Type B pancreatic cell (in vitro differentiated cells): ENCODE measurements at regions not wholly inside any gene's neighbourhood (a gene's known extent, or its start where the extent isn't known, plus 50 kb on each side); places are given as distances from the start of the nearest gene placed in this dataset.

Experiments used
- DNase-seq: peaks from one replicate; pipeline ENCODE4 v3.0.0; 2021; ENCODE audit warnings: mixed read lengths; ENCODE audit not compliant: unreplicated experiment; ENCODE audit errors: extremely low spot score
- H3K27ac Mint-ChIP-seq: 2 replicates; pipeline ENCODE4 v1.8.0; 2021; ENCODE audit warnings: mild to moderate bottlenecking, mixed read lengths
- H3K27me3 Mint-ChIP-seq: 2 replicates; pipeline ENCODE4 v1.8.0; 2021; ENCODE audit warnings: mixed read lengths
- H3K36me3 Mint-ChIP-seq: 2 replicates; pipeline ENCODE4 v1.8.0; 2021; ENCODE audit warnings: mixed read lengths
- H3K4me1 Mint-ChIP-seq: one replicate; pipeline ENCODE4 v1.8.0; 2021; ENCODE audit warnings: mixed read lengths; ENCODE audit not compliant: unreplicated experiment
- H3K4me3 Mint-ChIP-seq: 2 replicates; pipeline ENCODE4 v1.8.0; 2021; ENCODE audit warnings: mild to moderate bottlenecking, mixed read lengths
- H3K9me3 Mint-ChIP-seq: 2 replicates; pipeline ENCODE4 v1.8.0; 2021; ENCODE audit warnings: mixed read lengths
- TF ChIP-seq, protein P1 (sequence below): fragments of 200-600 bp; sonication (generic); conservative IDR thresholded peaks from 2 replicates; pipeline ENCODE4 v1.5.0; 2021; ENCODE audit warnings: antibody characterized with exemption, mild to moderate bottlenecking

DNA sequence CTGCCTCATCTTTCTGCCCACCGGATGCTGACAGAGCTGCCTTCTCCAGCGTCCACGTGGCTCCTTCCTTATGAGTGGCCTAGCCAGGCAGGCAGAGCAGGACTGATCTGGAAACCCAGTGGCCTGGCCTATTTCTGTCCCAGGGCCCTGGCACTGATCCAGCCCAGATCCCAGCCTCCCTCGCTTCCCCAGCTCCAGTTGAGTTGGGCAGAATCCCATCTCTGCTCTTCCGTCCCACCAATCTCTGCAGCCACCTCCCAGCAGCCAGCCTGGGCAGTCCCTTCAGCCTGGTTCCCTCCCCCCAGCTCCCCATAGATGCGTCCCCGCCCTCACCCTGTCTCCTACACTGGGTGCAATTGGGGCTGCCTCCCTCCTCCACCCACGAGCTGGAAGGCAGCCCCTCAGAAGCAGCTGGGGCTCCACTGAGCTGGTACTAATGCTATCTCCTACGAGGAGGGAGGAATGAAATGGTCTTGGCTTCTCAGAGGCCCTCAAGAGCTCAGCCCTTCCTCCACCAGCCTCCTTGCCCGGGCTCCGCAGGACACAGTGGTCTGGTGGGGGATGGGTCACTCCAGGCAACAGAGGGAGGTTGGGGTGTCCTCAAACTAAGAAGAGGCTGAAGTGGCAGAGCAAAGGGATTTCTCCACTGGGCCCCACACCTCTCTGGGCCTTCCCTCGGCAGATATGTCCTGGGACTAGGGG lies 94.2 kb downstream of the PJA1 start:
- Mint-ChIP-seq H3K9me3 (no peaks in the 10 kb centered on the region), H3K4me1 (peaks cover 8% of the 10 kb centered on the region), H3K36me3 (no peaks in the 10 kb centered on the region), H3K27me3 (no peaks in the 10 kb centered on the region), H3K4me3 (no peak overlapping the region), H3K27ac (no peak overlapping the region)
- TF ChIP-seq, protein P1, sequence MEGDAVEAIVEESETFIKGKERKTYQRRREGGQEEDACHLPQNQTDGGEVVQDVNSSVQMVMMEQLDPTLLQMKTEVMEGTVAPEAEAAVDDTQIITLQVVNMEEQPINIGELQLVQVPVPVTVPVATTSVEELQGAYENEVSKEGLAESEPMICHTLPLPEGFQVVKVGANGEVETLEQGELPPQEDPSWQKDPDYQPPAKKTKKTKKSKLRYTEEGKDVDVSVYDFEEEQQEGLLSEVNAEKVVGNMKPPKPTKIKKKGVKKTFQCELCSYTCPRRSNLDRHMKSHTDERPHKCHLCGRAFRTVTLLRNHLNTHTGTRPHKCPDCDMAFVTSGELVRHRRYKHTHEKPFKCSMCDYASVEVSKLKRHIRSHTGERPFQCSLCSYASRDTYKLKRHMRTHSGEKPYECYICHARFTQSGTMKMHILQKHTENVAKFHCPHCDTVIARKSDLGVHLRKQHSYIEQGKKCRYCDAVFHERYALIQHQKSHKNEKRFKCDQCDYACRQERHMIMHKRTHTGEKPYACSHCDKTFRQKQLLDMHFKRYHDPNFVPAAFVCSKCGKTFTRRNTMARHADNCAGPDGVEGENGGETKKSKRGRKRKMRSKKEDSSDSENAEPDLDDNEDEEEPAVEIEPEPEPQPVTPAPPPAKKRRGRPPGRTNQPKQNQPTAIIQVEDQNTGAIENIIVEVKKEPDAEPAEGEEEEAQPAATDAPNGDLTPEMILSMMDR: no peak
- DNase-seq: no peak

DNA sequence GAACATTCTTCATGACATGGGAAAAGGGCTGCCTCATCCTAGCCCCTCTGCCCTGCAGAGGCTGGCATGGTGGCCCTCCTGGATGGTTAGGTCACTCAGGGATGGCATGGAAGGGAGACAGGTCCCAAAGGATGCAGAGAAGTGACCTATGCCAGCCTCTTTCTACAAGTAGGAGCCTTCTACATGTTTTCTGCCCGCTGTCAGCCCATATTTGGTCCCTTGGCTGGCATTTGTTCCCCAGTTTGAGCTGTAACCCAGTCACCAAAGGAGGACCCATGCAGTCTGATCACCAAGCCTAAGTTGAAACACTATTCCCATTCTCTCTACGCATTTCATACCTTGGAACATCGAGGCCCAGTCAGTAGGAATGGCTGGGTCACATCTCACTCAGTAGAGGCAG lies 95.4 kb downstream of the PJA1 start:
- no peaks in the 10 kb centered on the region for H3K27me3 Mint-ChIP-seq
- H3K27ac Mint-ChIP-seq: no peak overlapping the region
- H3K4me3 Mint-ChIP-seq: no peak overlapping the region
- no peaks in the 10 kb centered on the region for H3K9me3 Mint-ChIP-seq
- H3K4me1 Mint-ChIP-seq: peaks cover 8% of the 10 kb centered on the region
- H3K36me3 Mint-ChIP-seq: no peaks in the 10 kb centered on the region
- no peak for DNase-seq
- TF ChIP-seq, protein P1: no peak

DNA sequence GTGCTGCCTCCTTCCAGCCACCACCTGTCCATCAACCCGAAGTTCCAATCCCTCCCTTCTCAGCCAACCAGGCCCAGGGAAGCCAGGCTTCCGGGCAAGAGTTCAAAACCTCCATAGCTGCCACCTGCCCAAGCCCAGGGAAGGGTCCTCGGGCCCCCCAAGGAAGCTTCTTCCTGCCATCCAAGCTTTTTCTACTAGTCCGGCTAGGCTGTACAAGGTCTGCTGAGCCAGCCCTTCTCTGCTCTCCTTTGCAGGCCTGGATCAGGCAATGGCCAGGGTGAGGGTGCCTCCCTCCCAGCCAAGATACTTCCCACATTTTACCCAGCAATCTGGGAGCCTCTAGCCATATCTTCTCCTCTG lies 96.2 kb downstream of the PJA1 start:
- H3K9me3 Mint-ChIP-seq: no peaks in the 10 kb centered on the region
- peaks cover 8% of the 10 kb centered on the region for H3K4me1 Mint-ChIP-seq
- H3K4me3 Mint-ChIP-seq: no peak overlapping the region
- H3K36me3 Mint-ChIP-seq: no peaks in the 10 kb centered on the region
- TF ChIP-seq, protein P1: no peak
- no peak overlapping the region for H3K27ac Mint-ChIP-seq
- DNase-seq: no peak
- H3K27me3 Mint-ChIP-seq: no peaks in the 10 kb centered on the region

DNA sequence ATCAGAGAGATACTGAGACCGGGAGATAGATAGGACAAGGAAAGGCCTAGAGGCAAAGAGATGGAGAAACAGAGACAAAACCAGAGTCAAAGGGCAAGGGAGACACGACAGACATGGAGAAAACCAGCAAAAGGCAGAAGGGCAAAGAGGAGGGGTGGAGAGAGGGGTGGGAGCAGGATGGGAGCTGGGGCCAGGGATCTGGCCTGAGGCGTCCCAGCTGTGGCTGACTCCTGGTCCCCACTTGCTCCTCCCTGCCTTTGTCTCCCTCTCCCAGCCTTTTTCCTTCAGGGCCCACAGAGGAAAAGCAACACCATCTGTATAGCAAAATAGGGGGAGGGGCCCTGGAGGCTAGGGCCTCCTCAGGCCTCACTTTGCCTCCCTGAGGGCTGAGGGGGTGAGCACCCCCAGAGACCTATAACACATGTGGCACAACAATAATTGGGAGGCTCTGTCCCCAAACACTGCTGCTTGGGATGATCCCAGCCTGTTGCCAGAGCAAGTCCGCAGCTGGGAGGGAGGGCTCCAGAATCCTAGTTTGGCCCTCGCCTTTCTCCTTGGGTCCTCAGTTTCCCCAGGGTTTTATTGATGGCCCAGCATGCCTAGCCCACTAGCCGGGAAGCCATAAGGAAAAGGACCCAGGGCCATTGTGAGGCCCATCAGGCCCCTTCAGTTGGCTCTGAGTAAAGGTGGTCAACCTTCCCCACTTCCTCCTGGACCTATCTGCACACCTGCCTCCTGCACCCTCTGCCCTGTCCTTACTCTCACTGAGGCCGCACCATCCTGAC lies 96.8 kb downstream of the PJA1 start:
- no peaks in the 10 kb centered on the region for H3K9me3 Mint-ChIP-seq
- TF ChIP-seq, protein P1: no peak
- H3K4me3 Mint-ChIP-seq: no peak overlapping the region
- peaks cover 8% of the 10 kb centered on the region for H3K4me1 Mint-ChIP-seq
- H3K27me3 Mint-ChIP-seq: no peaks in the 10 kb centered on the region
- no peaks in the 10 kb centered on the region for H3K36me3 Mint-ChIP-seq
- DNase-seq: no peak
- H3K27ac Mint-ChIP-seq: no peak overlapping the region

DNA sequence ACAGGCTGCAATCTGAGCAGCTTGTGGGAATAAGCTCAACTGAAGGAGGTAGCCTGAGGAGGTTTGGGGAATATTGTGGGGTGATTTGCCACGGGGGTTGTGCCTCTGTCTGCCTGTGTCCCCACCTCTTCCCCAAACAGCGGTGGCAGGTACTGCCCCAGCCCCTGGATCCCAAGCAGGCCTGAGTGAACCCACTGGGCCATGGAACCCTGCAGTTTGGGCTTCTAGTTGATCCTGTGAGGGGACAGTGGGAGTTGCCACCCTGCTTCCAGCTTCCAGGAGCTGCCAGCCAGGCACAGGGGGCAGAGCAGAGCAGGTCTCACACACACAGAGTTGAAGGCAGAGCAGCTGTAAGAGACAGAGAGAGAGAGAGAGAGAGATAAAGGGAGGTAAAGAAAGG lies 97.4 kb downstream of the PJA1 start:
- Mint-ChIP-seq H3K27ac (no peak overlapping the region), H3K4me1 (peaks cover 8% of the 10 kb centered on the region), H3K27me3 (no peaks in the 10 kb centered on the region), H3K36me3 (no peaks in the 10 kb centered on the region), H3K9me3 (no peaks in the 10 kb centered on the region), H3K4me3 (no peak overlapping the region)
- no peak for DNase-seq
- TF ChIP-seq, protein P1: no peak
